Activated T-cell treated with anti-CD3 and anti-CD28 coated beads, Interleukin-2, amount 50 U/mL, for 4 hours (primary cell): ENCODE measurements at regions not wholly inside any gene's neighbourhood (a gene's known extent, or its start where the extent isn't known, plus 50 kb on each side); places are given as distances from the start of the nearest gene placed in this dataset.

Experiments
- ATAC-seq, 2 donors: fragments of 200-7000 bp; cut with Tn5 transposase; one replicate each; pipeline ENCODE4 v1.10.0; 2021
- DNase-seq: peaks from one replicate; pipeline ENCODE4 v3.0.0-alpha.2; 2020
- H3K27me3 Mint-ChIP-seq: one replicate; pipeline ENCODE4 v1.8.0; 2021; ENCODE audit warnings: low read depth, mixed read lengths
- H3K36me3 Mint-ChIP-seq: one replicate; pipeline ENCODE4 v1.8.0; 2022; ENCODE audit warnings: mixed read lengths; ENCODE audit not compliant: insufficient read depth
- H3K4me1 Mint-ChIP-seq: one replicate; pipeline ENCODE4 v1.8.0; 2021; ENCODE audit warnings: low read depth, mixed read lengths
- H3K4me3 Mint-ChIP-seq: one replicate; pipeline ENCODE4 v1.8.0; 2021; ENCODE audit warnings: mild to moderate bottlenecking, moderate library complexity, mixed read lengths
- H3K9me3 Mint-ChIP-seq: one replicate; pipeline ENCODE4 v1.8.0; 2021; ENCODE audit warnings: mixed read lengths

- DNase-seq (no peak), ATAC-seq (no peak)
- Mint-ChIP-seq H3K27me3 (no peaks in the 10 kb centered on the region), H3K4me1 (no peaks in the 10 kb centered on the region), H3K36me3 (no peaks in the 10 kb centered on the region), H3K9me3 (no peaks in the 10 kb centered on the region), H3K4me3 (no peak overlapping the region)
These were observed 55.9 kb upstream of the HAPLN1 start for GRCh38 chr5:83776437-83777031.
